ENCODE measurements at regions not wholly inside any gene's neighbourhood (a gene's known extent, or its start where the extent isn't known, plus 50 kb on each side); places are given as distances from the start of the nearest gene placed in this dataset.

DNA sequence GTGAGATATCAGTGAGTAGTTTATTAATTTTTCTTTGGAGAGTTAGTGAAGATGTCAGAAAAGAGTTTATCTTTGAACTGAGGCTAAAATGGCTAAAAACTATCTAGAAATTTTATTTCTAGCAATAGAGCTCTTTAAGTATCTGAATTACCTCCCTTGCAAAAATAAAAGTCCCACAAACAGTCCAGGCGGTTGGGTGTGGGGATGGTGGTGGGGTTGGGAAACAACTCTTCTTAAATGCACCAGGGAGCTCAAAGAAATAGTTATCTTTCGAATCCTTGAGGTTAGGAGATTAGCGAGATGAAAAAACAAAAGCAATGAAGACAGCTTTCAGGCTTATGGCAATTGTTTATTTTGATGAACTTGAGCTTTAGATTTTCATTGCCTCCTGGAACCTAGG lies 1299.1 kb upstream of the ADGRB3 start:
- FAIRE-seq (no peak), DNase-seq (ENCODE audit: insufficient read length, low spot score) (no peak)

DNA sequence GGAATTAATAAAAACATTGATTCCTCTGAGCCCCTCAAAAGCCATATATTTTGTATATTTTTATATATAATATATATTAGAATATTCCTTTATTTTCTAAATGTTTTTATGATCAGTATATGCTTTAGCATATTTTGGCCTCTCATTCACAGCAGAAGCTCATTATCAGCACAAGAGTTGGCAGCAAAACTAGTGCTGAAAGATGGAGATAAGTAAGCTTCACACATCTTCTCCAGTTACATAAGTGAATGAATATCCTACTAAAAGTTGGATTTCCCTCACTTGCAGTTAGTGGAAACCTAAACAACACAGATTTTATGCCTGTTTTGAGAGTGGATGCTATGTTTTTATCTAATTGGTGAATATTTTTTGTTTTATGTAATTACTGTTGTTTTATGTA lies 1303.8 kb upstream of the ADGRB3 start:
- DNase-seq (ENCODE audit: insufficient read length, low spot score) (no peak), FAIRE-seq (no peak)

- DNase-seq (ENCODE audit: insufficient read length, low spot score) (no peak), FAIRE-seq (no peak)
Observed at GRCh38 chr6:67328269-67328668, 1306.8 kb upstream of the ADGRB3 start.

DNA sequence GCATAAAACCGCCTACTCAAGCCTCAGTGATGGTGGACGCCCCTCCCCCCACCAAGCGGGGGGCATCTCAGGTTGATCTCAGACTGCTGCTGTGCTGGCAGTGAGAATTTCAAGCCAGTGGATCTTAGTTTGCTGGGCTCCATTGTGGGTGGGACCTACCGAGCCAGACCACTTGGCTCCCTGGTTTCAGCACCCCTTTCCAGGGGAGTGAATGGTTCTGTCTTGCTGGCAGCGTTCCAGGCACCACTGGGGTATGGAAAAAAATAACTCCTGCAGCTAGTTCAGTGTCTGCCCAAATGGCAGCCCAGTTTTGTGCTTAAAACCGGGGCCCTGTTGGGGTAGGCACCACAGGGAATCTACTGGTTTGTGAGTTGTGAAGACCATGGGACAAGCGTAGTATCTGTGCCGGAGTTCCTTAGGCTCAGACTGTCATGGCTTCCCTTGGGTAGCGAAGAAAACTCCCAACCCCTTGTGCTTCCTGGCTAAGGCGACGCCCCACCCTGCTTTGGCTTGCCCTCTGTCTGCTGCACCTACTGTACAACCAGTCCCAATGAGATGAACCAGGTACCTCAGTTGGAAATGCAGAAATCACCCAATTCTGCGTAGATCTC lies 1334.5 kb upstream of the ADGRB3 start:
- no peak for DNase-seq (ENCODE audit: insufficient read length, low spot score)
- FAIRE-seq: no peak

DNA sequence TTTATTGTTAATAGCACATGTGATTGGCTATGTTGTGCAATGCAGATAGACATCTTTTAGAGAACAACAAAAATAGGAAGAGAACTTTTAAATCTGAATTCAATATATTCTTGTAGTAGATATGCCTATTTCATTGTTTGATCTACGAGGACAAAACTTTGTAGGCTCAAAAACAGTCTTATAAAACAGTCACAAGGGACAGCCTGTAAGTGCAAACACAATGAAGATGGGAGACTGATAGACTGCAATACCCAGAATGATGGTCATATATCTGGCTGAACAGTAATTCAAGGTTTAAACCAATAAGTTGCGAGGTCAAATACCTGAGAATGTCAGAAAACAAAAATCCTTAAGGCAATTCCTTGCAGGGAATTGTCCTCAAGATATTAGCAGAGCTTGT lies 1342.9 kb upstream of the ADGRB3 start:
- FAIRE-seq (no peak), DNase-seq (ENCODE audit: insufficient read length, low spot score) (no peak)

DNA sequence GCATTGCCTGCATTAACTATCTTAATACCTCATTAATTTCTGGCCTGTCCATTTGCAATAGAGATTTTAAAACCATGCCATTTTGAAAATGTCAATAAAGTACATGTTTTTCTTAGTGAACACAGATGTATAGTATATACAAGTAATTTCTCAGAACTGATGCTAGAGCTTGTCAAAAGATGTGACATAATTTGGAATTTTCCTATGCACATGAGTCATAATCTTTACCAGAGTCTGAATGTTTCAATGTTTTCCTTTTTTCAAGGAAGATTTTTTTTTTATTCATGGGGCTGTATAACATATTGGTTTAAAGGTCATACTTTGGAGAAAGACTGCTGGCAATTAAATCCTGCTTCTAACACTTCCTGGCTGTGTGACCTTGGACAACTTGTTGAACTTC lies 1347.5 kb upstream of the ADGRB3 start:
- no peak for FAIRE-seq
- no peak for DNase-seq (ENCODE audit: insufficient read length, low spot score)

DNA sequence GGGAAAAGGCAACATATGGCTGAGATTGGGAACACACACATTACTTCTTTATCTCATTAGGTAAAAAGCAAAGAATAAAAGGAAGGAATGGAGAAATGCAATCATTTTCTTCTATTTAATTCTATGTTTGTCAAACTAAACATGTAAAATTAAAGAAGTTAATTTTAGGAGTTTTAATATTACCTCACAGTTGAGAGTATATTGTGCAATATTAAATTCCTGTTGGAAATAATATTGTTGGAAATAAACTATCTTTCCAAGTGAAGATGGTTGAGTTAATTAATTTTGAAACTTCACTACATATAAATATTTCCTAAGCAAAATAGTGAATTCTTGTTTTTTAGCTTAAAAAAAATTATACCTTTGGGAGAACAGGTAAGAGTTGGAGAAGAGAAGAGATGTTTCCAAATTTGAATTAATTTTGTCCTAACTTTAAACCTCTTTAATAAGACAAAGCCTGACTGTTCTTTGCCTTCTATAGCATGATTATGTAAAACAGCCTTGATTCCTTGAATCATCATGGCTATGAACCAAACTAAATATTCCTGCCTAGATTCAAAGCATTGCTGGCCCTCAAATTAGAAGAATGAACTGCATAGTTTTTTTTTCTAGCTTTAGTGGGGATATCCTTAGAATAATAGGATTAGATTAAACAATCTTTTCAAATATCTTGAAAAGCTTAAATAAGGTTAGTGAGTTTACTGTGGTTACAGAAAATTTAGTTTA lies 1349.1 kb upstream of the ADGRB3 start:
- no peak for DNase-seq (ENCODE audit: insufficient read length, low spot score)
- no peak for FAIRE-seq

- FAIRE-seq: no peak
- DNase-seq (ENCODE audit: insufficient read length, low spot score): no peak
Observed at GRCh38 chr6:67277312-67277711, 1357.8 kb upstream of the ADGRB3 start.

GRCh38 chr6:67265996-67266921 lies 1368.8 kb upstream of the ADGRB3 start:
- FAIRE-seq: no peak
- DNase-seq (ENCODE audit: insufficient read length, low spot score): no peak

DNA sequence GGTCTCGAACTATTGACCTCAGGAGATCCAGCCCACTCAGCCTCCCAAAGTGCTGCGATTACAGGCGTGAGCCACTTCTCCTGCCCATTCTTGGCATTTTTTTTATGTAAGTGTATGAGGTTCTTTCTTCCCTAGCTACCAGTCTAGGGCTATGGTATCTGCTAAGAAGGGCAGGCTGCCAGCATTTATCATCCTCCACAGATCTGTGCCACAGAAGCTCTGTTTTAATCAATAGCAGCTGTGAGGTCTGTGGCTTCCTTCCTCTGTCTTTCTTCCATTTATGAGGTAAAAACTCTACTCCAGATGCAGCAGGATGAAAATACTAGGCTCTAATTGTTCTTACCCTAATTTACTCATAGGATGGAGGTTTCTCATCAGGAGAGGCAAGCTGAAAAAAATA lies 1382.4 kb upstream of the ADGRB3 start:
- FAIRE-seq (no peak), DNase-seq (ENCODE audit: insufficient read length, low spot score) (no peak)

GRCh38 chr6:67248077-67248476 lies 1387.0 kb upstream of the ADGRB3 start:
- FAIRE-seq (no peak), DNase-seq (ENCODE audit: insufficient read length, low spot score) (no peak)

DNA sequence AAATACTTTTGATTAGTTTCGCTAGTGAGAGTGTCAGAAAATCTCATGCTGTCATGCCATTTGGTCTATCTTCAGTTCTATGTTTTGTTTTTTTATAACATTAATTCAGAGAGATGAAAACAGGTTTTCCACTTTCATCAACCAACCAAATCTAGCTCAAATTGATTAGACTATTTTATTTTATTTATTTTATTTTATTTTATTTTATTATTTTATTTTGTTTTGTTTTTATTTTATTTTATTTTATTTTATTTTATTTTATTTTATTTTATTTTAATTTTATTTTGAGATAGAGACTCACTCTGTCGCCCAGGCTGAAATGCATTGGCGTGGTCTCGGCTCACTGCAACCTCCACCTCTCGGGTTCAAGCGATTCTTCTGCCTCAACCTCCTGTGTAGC lies 1391.0 kb upstream of the ADGRB3 start:
- no peak for FAIRE-seq
- no peak for DNase-seq (ENCODE audit: insufficient read length, low spot score)

DNA sequence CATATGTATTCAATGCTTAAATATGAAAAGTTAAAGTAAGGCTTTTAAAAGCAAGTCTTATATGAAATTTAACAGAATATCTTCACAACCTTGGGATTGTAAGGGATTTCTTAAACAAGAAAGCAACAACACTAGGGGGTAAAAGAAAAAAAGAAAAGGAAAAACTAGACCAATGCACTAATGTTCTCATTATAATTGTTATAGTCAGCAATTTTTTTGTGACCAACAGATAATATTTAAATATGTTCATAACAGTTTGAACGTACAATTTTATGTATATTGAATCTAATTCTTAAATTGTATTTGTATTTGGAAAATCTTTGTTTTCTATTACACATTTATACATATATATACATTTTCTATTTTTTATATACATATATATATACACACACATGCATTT lies 1397.8 kb upstream of the ADGRB3 start:
- DNase-seq (ENCODE audit: insufficient read length, low spot score) (no peak), FAIRE-seq (no peak)

DNA sequence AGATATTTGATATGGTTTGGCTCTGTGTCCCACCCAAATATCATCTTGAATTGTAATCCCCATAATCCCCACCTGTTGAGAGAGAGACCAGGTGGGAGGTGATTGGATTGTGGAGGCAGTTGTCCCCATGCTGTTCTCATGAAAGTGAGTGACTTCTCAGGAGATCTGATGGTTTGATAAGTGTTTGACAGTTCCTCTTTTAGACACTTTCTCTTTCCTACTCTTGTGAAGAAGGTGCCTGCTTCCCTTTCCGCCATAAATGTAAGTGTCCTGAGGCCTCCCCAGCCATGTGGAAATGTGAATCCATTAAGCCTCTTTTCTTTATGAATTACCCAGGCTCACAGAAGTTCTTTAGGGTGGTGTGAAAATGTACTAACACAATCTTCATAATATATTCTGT lies 1404.0 kb upstream of the ADGRB3 start:
- FAIRE-seq (no peak), DNase-seq (ENCODE audit: insufficient read length, low spot score) (no peak)

GRCh38 chr6:67224989-67225388 lies 1410.1 kb upstream of the ADGRB3 start:
- FAIRE-seq (no peak), DNase-seq (ENCODE audit: insufficient read length, low spot score) (no peak)

- FAIRE-seq: no peak
- no peak for DNase-seq (ENCODE audit: insufficient read length, low spot score)
Observed at GRCh38 chr6:67221226-67221625, 1413.9 kb upstream of the ADGRB3 start.

DNA sequence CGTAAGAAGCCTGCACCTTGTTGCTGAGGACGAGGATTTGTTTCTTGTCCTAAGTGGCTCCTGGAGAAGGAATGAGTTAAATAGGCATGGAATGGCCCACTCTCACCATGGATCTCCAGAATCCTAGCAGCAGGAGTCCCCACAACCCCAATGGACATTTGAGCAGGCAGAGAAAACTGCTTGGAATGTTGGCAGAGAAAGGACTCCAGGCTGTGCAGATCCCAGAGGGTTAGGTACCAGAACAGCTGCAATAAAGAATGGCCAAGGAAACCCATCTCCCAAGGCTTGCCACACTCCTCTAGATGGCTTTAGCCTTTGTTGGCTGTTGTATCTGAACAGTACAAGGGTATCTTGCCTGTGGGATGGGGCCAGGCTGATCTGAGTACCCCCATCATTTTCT lies 1415.7 kb upstream of the ADGRB3 start:
- FAIRE-seq: no peak
- no peak for DNase-seq (ENCODE audit: insufficient read length, low spot score)

DNA sequence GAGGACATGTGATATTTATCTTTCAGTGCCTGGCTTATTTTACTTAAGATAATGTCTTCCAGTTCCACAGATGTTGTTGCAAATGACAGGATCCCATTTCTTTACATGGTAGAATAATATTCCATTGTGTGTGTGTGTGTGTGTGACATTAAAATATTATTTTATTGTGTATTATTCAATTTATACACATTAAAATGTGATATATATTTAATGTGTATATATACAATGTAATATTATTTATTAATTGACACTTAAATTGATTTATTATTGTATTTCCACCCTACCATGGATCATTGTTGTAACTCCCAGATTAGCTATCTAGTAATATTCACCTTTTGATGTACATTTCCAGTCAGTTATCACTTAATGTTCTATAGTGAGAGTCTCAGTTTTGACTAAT lies 1422.5 kb upstream of the ADGRB3 start:
- FAIRE-seq (no peak), DNase-seq (ENCODE audit: insufficient read length, low spot score) (no peak)

DNA sequence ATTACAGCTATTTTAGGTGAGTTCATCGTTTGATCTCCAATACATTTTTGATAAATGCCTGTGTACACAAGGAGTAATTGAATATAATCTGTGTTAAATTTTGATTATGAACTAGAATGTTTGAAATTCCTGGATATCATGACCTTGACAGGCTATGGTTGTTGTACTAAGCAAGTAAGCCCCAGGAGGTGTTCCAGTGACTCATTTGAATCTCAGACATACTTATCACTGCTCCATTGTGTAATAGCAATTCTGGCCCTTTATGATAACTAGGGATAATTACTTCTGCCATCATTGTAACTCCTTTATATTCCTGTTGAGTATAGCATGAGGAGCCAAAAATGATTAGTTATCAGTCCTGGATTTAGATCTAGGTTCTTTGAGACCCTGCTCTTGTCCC lies 1424.6 kb upstream of the ADGRB3 start:
- DNase-seq (ENCODE audit: insufficient read length, low spot score): no peak
- FAIRE-seq: no peak

DNA sequence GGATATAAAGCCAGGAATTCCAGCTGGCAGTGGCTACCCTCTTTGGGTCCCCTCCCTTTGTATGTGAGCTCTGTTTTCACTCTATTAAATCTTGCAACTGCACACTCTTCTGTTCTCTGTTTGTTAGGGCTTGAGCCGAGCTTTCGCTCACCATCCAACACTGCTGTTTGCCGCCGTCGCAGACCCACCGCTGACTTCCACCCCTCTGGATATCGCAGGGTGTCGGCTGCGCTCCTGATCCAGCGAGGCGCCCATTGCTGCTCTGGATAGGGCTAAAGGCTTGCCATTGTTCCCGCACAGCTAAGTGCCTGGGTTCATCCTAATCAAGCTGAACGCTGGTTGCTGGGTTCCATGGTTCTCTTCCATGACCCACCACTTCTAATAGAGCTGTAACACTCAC lies 1433.5 kb upstream of the ADGRB3 start:
- DNase-seq (ENCODE audit: insufficient read length, low spot score) (no peak), FAIRE-seq (no peak)

DNA sequence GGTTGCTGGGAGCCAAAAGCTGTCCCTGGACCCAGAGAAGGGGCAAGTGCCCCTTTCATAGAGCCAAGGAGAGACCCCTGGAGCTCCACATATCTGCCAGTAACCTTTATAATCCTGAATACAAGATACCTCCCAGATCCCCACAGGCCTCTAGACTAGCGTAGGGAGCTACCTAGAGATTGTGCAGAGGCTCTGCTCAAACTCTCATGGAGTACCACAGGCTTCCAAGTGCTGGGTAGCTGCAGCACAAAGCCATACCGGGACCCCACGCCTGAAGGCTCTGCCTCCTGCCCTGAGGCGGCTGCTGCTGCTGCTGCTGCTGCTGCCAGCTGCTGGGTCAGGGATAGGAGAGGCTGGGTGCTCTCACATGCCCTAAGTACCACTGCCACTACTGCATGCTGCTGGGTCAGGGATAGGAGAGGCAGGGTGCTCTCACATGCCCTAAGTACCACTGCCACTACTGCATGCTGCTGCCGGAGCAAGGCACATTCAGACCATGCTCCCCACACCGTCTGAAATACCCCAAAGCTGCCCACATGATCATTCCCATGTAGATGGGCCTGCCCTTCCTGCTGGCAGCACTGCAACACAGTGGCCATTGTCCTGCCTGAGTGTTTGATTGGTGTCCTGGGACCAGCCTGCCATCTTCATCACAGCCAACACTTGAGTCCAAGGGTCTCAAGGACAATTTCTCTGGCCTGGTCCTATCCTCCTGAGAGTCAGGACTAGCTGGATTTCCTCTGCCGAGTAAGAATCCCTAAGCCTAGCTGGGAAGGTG lies 1434.3 kb upstream of the ADGRB3 start:
- no peak for DNase-seq (ENCODE audit: insufficient read length, low spot score)
- no peak for FAIRE-seq
